ENCODE measurements at regions not wholly inside any gene's neighbourhood (a gene's known extent, or its start where the extent isn't known, plus 50 kb on each side); places are given as distances from the start of the nearest gene placed in this dataset.

DNA sequence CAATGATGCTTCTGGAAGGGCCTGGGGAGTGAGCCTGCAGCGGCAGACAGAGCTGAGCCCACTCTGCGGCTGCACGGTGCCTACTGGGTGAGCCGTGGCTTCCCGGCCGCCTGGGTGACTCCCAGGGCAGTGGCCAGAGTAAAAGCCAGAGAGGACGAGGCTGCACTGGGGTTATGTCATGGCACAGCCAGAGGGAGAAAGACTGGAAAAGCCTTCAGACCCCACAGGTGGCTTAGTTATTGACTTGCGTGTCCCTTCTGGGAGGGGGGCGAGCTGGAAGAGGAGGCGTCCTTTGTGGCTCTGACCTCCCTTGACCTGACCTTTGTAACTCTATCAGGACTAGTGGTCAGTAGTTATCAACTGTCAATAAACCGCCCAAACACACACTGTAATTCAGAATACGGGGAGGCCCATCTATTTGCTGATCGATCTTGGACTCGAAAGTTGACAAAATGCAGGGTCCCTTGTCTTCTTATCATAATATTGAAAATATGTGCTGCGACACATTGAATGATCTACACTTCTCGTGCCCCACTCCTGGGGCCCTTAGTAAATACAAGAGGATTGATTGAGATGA lies 385.9 kb upstream of the ZFHX3 start:
- no peak for DNase-seq (ENCODE audit: low read depth)

DNA sequence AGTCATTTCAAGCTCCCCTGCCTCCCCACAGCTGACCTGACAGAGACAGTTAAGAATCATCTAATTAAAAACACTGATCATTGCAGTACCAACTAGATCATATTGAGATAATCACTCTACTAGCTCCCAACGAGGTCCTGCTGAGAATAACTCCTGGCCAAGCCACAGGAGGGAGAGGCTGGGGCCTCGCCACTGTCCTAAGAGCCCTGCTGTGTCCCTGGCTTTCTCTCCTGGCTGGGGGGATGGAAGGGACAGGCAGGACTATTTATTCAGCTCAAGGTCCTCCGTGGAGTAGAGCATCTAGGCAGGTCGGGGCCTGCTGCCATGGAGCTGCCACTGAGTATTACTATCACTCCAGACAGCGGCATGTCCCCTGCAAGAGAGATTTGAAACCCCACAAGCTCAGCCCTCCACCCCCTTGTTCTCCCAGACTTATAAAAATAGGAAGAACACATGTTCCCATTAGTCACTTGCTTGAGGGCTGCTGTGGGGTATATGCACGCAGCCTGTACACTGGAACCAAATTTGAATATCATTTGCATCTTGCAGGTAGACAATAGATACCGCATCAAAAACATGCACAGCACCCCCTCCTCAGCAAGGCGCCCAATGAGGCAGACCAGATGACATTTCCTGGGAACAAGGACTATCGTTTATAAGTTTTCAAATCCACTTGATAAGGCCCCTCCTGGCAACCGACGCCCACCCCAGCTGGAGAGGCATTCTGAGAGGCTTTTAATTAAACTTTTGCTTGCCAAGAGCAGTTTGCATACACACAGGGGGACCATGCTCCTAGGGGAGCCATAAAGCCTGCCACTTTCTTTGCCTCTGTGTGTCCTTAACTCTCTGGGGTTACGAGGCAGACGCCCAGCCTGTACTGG lies 385.2 kb upstream of the ZFHX3 start:
- no peak for DNase-seq (ENCODE audit: low read depth)

DNA sequence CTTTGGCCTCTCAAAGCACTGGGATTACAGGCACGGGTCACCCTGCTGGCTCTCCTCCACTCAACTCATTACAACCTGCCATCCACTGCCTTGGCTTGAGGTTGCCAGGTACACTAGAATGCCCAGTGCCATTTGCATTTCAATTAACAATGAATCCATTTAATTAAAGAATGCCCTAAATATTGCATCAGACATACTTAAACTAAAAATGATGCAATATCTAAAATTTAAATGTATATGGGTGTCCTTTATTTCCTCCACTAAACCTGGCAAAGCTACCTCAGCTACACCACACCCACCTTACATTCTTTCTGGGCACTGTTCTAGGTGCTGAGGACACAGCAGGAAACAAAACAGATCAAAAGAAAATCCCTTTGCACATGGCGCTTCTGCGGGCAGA lies 382.2 kb upstream of the ZFHX3 start:
- DNase-seq (ENCODE audit: low read depth): no peak

DNA sequence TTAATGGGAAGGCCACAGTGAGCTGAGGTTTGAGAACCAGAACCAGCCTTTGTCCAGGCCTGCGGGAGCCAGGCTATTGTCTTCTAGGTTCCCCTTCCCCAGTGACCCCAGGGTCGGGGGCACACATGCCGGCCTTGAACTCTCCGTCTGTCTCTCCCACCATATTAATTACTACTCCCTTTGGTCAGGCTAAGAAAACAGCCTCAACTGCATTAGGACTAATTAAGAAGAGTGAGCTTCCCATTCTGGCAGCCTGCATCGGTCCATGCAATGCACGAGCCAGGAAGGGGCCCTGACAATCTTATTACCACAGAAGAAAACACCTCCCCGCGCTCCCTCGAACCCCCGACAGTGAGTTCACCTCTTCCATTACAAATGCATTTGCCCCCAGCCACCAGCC lies 380.2 kb upstream of the ZFHX3 start:
- DNase-seq (ENCODE audit: low read depth): no peak

DNA sequence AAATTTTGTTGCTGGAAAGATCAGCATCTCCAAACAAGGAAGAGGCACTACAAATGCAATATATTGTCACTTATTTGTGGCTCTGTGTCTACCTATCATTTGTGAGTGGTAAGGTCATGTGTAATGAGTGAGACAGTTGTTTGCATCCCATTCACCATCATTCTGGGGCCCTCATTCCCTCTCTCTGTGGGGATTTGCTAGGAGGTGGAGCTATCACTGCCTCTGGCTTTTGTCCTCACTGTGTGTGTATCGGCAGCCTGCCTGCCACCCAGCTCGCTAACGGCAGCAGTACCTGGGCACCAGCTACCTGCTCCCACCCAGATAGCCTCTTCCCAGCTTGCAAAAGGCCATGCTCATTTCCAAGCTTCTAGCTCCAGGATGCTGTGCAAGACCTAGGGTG lies 379.2 kb upstream of the ZFHX3 start:
- DNase-seq (ENCODE audit: low read depth): no peak

DNA sequence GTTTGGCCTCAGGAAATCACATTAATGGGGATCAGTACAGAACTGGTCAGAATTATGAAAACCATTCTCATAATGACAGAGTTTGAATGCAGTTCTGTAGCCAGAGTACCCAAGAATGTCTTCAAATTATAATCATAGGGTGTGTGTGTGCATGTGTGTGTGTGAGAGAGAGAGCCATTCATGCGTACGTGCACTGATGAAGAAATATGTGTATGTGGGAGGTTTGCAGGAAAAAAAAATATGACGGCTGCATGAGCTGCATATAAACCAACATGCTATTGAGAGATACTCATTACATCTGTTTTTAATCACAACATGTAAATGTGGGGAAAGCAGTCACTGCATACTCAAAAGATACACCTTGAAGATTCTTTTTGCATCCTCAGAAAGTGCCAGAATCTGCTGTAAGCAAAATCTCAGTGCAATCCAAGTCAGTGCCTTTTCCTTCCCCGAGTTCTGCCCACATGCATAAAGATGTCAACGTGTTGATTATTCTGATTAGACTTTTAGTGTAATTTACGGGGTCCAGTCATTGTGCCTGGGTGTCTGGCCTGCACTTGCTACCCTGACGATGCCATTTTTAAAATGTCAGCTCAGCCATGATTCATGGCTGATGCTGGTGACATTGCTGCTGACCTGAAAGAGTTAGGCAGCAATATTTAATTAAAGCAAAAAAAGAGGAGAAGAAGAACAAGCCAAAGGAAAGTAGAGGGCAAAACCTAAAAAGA lies 378.7 kb upstream of the ZFHX3 start:
- no peak for DNase-seq (ENCODE audit: low read depth)

DNA sequence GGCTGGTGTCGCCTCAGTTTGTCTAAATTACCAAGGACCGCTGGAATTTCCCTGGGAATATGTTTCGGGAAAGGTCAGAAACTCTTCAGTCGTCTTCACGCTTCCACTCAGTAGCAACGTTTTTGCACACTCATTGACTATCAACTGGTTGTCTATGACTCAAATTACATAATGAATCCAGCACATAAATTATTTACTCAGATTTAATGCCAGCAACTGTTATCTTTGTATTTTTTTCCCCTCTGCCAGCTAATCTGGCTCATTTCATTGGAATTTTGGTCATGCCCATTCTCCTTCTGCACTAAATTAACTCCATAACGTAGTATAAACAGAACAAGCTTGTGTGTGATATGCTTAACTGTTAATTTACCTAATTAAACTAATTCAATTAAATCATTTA lies 372.7 kb upstream of the ZFHX3 start:
- no peak for DNase-seq (ENCODE audit: low read depth)

DNA sequence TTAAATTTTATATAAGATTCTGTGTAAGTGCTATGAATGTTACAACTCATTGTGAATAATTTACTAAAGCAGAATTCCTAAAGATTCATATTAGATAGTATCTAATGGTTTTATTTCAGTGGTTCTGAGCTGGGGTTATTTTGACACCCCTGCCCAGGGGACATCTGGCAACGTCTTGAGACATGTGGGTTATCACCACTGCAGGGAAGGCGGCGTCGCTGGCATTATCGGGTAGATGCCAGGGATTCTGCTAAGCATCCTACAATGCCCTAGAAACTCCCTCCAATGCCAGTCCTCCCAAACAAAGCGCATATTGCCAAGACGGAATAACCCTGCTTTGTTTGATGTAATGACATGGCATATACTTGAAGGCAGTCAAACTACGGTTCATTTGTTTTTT lies 372.3 kb upstream of the ZFHX3 start:
- DNase-seq (ENCODE audit: low read depth): no peak

DNA sequence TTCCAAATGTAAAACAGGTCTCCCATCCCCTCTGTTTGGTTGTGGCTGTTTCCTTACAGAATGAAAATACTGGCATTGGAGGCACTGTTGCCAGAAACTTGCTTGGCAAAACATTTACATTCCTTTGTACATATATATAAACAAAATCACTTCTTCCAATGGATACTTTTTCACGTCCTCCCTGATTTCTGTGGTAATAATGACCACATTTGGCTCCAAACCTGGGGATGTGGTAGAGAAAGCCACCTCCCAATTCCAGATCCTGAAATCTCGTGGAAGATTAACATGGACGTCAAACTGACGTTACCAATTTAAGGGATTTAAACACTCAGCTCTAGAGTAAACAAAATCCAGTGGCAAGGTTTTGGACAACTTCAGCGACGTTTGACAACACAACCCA lies 370.8 kb upstream of the ZFHX3 start:
- no peak for DNase-seq (ENCODE audit: low read depth)

DNA sequence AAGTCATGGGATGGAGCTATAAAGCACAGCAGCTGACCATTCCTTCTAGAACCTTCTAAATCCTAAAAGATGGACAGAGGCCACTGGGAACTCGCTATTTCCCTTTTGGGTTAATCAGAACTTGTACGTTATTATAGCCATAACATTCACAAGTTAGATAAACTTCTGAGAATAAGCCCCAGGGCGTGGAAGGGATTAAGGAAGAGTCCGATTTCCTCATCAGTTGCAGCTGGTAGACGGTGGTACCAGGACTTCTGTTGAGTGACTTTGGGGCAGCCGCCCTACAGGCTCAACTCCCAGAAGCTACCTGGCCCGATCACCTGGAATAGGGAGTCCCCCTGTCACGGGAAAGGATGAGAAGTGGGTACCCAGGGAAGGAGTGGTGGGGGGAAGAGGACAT lies 370.1 kb upstream of the ZFHX3 start:
- no peak for DNase-seq (ENCODE audit: low read depth)

DNA sequence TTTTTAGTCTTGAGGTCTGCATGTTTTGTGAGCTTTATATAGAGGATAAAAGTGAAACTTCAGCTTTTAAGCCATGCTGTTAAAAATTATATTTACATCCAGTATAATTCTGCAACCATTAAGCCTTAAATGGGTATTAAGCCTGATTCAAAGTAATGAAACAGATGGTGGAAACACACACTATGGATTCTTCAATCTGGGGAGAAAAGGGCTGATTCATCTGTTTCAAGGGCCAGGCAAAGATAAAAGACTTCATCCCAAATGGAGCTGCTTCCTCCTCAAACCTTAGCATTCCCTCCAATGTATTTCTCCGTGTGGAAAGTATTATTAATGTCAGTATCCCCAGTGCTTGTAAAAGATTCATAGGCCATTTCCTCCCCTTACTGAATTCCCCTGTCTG lies 367.4 kb upstream of the ZFHX3 start:
- no peak for DNase-seq (ENCODE audit: low read depth)

DNA sequence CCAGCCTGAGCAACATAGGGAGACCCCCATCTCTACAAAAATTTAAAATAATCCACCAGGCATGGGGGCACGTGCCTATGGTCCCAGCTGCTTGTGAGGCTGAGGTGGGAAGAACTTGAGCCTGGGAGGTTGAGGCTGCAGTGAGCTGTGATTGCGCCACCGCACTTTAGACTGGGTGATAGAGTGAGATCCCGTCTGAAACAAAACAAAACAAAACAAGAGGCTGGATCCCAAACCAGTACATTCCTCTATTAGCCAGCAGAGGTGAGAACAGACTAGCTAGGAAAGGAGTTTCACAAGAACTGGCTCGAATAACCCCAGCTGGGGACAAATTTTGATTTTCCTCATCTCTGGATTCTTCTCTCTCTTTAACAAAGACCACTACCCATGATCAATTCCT lies 366.7 kb upstream of the ZFHX3 start:
- DNase-seq (ENCODE audit: low read depth): no peak

DNA sequence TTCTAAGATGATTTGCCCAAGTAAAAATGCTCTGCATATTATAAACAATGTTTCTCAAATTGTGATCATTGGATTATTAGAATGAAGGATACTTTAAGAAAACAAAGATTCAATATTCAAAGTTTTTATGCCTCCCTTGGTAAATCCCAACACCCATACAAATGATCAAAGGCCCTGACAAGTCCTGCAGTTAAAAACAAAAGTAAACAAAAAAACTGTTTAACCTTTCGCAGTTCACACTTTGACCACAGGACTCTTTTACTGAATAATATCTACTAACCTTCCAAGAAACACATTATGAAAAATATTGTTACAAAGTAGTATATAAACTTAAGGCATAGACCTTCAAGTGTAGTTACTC lies 365.9 kb upstream of the ZFHX3 start:
- no peak for DNase-seq (ENCODE audit: low read depth)

DNA sequence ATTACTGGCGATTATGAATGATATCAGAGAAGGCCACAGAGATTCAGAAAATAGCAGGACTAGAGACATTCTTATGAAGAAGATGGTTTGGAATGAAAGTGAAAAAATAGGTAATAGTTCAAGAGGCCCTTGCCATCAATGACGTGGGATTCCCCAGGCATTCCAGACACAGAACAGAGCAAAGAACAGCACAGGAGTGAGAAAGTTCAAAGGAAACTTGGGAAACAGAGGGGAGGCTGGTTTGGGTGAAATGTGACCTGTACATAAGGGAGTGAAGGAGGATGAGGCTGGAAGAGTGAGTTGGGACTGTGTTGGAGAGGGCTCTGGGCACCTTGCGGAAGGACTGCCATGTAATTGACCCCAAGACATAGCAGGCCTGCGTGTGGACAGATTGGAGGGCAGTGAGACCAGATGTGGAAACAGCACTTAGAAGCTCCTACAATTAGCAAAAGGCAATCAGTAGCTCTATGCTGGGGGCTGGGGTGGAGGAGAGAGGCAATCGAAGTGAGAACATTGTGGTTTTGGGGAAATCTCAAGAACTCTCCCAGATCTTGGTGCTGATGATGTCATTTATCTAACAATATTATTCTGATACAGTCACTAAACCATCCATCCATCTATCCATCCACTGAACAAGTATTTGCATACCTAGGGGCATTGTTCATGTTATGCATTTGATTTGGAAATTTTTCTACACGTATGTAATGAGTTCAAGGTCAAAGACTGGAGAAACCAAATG lies 365.3 kb upstream of the ZFHX3 start:
- DNase-seq (ENCODE audit: low read depth): no peak

DNA sequence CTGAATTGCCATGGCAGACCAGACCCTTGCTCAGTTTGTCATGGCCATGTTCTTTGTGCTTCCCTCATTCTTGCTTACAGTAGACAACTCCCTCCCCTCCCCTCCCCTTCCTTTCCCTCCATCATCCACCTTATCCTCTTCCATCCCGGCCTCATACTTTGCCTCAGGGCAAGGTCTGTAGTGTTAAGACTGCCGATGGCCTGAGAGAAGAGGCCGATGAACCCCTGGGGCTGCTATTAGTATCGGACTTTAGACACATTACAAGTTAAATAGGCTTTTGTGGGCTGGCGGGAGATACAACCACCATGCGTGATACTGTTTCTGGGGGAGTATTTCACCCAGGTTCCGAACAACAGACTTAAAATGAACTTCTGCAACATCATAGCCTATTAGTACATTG lies 364.5 kb upstream of the ZFHX3 start:
- no peak for DNase-seq (ENCODE audit: low read depth)

DNA sequence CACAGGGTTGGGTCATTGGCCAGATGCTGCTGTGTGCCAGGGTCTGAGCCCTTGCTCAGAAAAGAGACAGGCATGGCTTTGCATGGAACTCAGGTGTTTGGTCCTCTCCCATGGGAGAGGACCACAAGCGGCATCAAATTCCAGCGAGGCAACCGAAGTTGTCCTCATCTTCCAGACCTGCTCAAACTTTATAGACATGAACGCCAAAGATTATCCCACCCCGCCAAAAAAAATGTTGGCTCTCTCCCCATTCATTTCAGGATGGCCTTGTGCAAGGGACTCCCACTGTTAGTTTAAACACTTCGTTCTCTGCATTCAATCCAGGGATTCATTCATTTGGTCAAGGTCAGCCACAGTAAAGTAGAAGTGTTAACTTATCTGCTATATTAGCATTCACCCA lies 360.8 kb upstream of the ZFHX3 start:
- DNase-seq (ENCODE audit: low read depth): no peak

DNA sequence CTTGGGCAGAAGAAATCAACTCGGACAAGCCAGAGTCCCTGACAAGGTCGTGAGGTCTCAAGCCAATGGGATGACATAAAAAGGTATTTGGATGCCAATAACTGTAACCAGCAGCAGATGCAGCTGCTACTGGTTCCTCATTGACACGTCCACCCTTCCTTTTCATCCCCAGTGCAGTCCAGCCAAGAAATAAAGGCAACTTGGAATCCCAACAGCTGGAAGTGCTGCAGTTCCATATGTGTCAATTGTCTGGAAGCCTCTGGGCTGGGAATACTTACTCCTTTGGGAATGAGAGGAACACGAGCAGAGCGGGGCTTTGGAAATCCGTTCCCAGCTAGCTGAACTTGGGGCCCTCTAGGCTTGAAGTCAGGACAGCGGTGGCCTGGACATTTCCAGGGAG lies 360.4 kb upstream of the ZFHX3 start:
- DNase-seq (ENCODE audit: low read depth): no peak

DNA sequence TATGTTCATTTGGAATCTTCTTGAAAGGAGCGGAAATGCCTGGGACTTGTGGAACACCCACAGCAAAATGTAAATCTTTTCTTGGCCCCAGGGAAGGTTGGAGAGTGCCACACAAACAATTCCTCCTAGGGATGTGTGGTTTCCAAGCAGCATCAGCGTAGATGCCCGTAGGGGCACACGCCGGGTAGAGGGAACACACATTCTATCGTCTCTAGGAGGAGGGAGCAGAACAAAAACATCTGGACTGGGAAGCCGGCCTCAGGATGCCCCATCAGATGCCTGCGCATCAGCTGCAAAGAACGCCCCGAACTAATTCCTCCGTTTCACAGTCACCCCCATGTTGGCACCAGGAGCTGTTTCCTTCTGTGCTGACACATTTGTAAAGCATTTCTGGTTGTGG lies 357.9 kb upstream of the ZFHX3 start:
- no peak for DNase-seq (ENCODE audit: low read depth)

DNA sequence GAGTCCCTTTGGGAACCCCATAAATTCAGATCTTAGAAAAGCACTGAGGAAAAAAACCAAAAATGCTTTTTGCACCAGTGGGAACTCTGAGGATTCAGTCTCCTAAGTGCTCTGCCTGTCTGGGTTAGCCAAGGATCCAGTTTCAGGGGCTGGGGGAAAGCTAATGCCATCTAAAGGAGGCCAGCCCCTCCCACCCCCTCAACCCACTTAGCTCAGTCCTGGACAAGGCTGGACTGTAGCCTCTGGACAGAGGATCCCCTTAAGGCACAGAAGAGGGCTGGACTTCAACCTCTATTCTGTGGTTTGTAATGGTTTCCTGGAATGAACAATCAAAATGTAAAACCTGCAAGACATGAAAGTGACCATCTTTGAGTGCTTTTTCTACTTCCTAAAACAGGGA lies 356.1 kb upstream of the ZFHX3 start:
- no peak for DNase-seq (ENCODE audit: low read depth)

DNA sequence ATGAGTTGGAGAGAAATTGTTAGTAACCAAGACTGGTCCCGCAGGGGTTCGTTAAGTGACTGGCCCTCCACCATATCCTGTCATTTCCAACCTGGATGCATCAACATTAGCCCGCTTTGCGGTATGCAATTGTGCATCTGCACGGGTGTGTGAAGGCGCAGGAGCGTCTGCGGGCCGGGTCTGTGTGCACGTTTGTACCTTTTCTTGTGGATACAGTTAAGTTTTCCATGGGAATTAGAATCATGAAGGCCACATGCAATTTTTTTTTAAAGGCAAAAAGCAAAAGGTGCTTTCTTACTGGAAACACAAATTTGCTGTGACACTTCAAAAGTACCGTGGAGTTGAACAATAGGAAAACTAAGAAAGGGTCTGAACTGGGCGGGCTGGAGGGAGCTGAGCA lies 355.4 kb upstream of the ZFHX3 start:
- no peak for DNase-seq (ENCODE audit: low read depth)

DNA sequence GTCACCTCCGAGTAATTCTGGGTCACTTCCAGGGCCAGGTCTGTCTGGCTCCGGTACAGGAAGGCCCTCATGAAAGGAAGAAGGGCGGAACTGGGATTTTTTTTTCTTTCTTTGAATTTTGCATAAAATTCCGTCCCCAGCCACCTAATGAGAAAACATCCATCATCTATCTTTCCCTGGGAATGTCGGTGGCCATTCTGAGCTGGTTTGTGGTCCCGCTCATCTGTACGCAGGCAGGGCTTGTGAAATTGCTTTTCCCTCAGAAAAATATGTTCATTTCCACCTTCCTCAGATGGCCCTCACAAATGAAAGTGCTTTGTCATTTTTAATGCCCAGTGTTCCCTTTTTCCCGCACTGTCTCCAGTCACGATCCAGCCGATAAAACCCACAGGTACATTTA lies 353.0 kb upstream of the ZFHX3 start:
- DNase-seq (ENCODE audit: low read depth): no peak

DNA sequence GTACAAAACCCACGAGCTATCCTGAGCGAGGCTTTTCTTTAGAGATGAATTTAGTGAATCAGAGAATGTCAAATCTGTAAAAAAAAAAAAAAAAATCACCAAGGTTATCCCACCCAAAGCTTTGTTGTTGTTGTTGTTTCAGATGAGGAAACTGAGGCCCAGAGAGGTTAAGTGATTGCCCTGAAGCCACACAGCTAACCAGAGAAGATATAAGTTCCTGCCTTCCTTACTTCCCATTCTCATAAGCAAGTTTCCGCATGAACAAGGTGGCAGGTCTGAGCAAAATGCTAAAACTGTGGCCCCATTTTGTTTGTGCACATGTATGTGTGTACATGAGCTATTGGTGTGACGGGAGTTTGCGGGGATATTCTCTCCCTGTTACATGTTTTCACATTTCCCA lies 352.1 kb upstream of the ZFHX3 start:
- DNase-seq (ENCODE audit: low read depth): no peak

DNA sequence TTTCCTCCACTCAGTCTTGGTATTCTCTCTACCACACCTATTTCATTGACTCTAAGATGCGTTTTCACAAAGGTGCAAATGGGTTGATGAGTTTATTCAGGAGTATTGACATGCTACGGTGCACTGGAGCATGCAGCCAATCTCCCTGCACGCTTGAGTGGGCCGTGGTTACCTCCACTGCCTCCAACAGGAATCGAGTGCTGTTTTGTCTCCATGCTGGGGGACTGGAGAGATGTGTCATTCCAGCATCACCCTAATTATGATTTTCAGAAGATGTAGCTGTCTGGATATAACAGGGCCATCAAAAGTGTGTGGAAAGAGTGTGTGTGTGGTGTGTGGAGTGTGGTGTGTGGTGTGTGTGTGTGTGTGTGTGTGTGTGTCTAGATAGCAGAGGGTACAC lies 351.6 kb upstream of the ZFHX3 start:
- no peak for DNase-seq (ENCODE audit: low read depth)

Data from stimulated activated CD8-positive, alpha-beta memory T cell treated with anti-CD3 and anti-CD28 coated beads, Interleukin-15, amount 100 ng/mL, for 1 hour (primary cell).